ENCODE measurements at regions not wholly inside any gene's neighbourhood (a gene's known extent, or its start where the extent isn't known, plus 50 kb on each side); places are given as distances from the start of the nearest gene placed in this dataset.

DNA sequence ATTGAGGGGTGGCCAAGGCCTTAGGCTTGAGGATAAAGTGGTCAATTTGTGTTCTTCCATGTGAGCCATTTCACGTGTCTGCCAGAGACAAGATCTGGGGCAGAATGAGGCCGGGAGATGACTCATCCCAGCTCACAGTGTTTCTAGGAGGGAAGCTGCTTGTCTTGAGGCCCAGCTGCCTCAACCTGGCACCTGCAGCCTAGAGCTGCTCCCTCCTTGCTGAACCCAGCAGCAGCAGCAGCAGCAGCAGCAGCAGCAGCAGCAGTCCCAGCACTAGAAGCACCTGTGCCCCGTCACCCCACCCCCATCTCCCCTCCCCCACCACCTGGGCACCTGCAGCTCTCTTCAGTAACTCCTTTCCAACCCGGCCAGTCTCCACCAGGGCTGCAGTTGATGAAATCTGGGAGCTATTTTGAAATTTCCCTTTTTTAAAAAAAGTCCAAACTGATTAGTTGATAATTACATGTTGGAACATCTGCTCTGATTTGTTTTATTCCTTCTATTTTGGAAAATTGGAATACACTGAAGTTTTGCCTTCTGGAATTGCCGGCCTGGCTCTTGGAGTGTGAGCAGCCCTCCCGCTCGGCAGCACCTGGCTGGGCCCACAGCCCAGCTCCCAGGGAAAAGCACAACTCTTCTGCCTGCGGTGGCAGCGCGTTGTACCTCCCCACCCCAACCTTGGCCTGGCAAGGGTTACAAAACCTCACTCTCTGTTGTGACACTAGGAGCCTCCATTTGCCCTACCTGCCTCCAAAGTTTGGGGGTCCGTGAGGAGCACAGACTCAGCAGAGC lies 143.5 kb downstream of the NXPE2 start:
- H3K9me3 ChIP-seq: peaks cover 0 to 7% of the 10 kb centered on the region in 2 donors

GRCh38 chr11:114826910-114827442 lies 148.6 kb downstream of the NXPE2 start:
- H3K9me3 ChIP-seq: peaks cover 0 to 7% of the 10 kb centered on the region in 2 donors
- H3K27me3 ChIP-seq: peaks cover 0 to 9% of the 10 kb centered on the region in 2 donors
- H3K27ac ChIP-seq: no peak overlapping the region
- no peaks in the 10 kb centered on the region for H3K4me1 ChIP-seq
- H3K36me3 ChIP-seq: no peaks in the 10 kb centered on the region
- H3K4me3 ChIP-seq: no peak overlapping the region
- no peak for DNase-seq (ENCODE audit: low spot score in 2 of 2)
- intact Hi-C loops (cut with DNase I; ENCODE audit: low total_unique reads): no loop called here
- TF ChIP-seq, protein P1, sequence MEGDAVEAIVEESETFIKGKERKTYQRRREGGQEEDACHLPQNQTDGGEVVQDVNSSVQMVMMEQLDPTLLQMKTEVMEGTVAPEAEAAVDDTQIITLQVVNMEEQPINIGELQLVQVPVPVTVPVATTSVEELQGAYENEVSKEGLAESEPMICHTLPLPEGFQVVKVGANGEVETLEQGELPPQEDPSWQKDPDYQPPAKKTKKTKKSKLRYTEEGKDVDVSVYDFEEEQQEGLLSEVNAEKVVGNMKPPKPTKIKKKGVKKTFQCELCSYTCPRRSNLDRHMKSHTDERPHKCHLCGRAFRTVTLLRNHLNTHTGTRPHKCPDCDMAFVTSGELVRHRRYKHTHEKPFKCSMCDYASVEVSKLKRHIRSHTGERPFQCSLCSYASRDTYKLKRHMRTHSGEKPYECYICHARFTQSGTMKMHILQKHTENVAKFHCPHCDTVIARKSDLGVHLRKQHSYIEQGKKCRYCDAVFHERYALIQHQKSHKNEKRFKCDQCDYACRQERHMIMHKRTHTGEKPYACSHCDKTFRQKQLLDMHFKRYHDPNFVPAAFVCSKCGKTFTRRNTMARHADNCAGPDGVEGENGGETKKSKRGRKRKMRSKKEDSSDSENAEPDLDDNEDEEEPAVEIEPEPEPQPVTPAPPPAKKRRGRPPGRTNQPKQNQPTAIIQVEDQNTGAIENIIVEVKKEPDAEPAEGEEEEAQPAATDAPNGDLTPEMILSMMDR (IDR thresholded peaks at IDR 0.05): no peak
- TF ChIP-seq POLR2AphosphoS5 (IDR thresholded peaks at IDR 0.05): no peak
- no peak for TF ChIP-seq POLR2A (IDR thresholded peaks at IDR 0.05)

More for the DNA sequence above, 143.5 kb downstream of the NXPE2 start:
- TF ChIP-seq, protein P1 (IDR thresholded peaks at IDR 0.05): no peak
- TF ChIP-seq POLR2A (IDR thresholded peaks at IDR 0.05) (no peak), POLR2AphosphoS5 (IDR thresholded peaks at IDR 0.05) (no peak)
- Histone ChIP-seq H3K27me3 (peaks cover 0 to 5% of the 10 kb centered on the region in 2 donors), H3K4me1 (no peaks in the 10 kb centered on the region), H3K36me3 (no peaks in the 10 kb centered on the region), H3K4me3 (no peak overlapping the region), H3K27ac (no peak overlapping the region)
- intact Hi-C loops (cut with DNase I; ENCODE audit: low total_unique reads): no loop called here
- DNase-seq (ENCODE audit: low spot score in 2 of 2): no peak

DNA sequence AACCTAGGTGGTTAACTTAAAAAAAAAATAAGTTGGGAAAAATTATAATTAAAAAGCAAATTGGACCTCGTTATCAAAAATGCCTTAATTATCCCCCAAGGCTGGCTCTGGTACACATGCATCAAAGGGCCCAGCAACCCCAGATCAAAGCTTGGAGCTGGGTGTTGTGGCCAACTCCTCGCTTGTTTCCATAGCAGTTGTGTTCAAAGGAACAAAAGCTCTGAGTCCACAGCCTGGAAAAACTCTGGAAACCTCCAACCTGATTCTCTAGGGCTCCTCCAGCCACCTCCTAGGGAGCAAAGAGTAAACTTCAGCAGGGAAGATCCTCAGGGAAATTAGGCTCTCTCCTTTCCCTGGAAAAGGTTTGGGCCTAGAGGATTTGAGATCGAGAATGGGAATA lies 149.4 kb downstream of the NXPE2 start:
- H3K27ac ChIP-seq: no peak overlapping the region
- peaks cover 0 to 11% of the 10 kb centered on the region in 2 donors for H3K27me3 ChIP-seq
- H3K4me3 ChIP-seq: no peak overlapping the region
- no peak for DNase-seq (ENCODE audit: low spot score in 2 of 2)
- intact Hi-C loops (cut with DNase I; ENCODE audit: low total_unique reads): no loop called here
- TF ChIP-seq, protein P1 (IDR thresholded peaks at IDR 0.05): no peak
- TF ChIP-seq POLR2A (IDR thresholded peaks at IDR 0.05): no peak
- no peak for TF ChIP-seq POLR2AphosphoS5 (IDR thresholded peaks at IDR 0.05)
- peaks cover 0 to 7% of the 10 kb centered on the region in 2 donors for H3K9me3 ChIP-seq
- no peaks in the 10 kb centered on the region for H3K4me1 ChIP-seq
- H3K36me3 ChIP-seq: no peaks in the 10 kb centered on the region

GRCh38 chr11:114832532-114833125 lies 154.3 kb downstream of the NXPE2 start:
- Histone ChIP-seq H3K9me3 (no peaks in the 10 kb centered on the region), H3K36me3 (no peaks in the 10 kb centered on the region), H3K27me3 (peaks cover 0 to 20% of the 10 kb centered on the region in 2 donors), H3K27ac (no peak overlapping the region), H3K4me3 (no peak overlapping the region), H3K4me1 (no peaks in the 10 kb centered on the region)
- no peak for DNase-seq (ENCODE audit: low spot score in 2 of 2)
- no peak for TF ChIP-seq POLR2A (IDR thresholded peaks at IDR 0.05)
- no peak for TF ChIP-seq POLR2AphosphoS5 (IDR thresholded peaks at IDR 0.05)
- TF ChIP-seq, protein P1 (IDR thresholded peaks at IDR 0.05): no peak
- intact Hi-C loops (cut with DNase I; ENCODE audit: low total_unique reads): no loop called here

- no peak overlapping the region for H3K4me3 ChIP-seq
- H3K27me3 ChIP-seq: peaks cover 0 to 11% of the 10 kb centered on the region in 2 donors
- TF ChIP-seq, protein P1 (IDR thresholded peaks at IDR 0.05): no peak
- TF ChIP-seq POLR2A (IDR thresholded peaks at IDR 0.05) (no peak), POLR2AphosphoS5 (IDR thresholded peaks at IDR 0.05) (no peak)
- H3K4me1 ChIP-seq: no peaks in the 10 kb centered on the region
- peaks cover 0 to 12% of the 10 kb centered on the region in 2 donors for H3K9me3 ChIP-seq
- intact Hi-C loops (cut with DNase I; ENCODE audit: low total_unique reads): no loop called here
- H3K36me3 ChIP-seq: no peaks in the 10 kb centered on the region
- no peak for DNase-seq (ENCODE audit: low spot score in 2 of 2)
- H3K27ac ChIP-seq: no peak overlapping the region
Measured at GRCh38 chr11:114836161-114836560, 157.8 kb downstream of the NXPE2 start.

Data from breast epithelium (tissue), 4 donors.